ENCODE measurements at regions not wholly inside any gene's neighbourhood (a gene's known extent, or its start where the extent isn't known, plus 50 kb on each side); places are given as distances from the start of the nearest gene placed in this dataset.

- no peak overlapping the region for H3K4me3 ChIP-seq (ENCODE audit: low read length, poor library complexity, severe bottlenecking)
- no peaks in the 10 kb centered on the region for H3K9me2 ChIP-seq (replicated peaks; ENCODE audit: low read depth, low read length)
- TF ChIP-seq, protein P1, sequence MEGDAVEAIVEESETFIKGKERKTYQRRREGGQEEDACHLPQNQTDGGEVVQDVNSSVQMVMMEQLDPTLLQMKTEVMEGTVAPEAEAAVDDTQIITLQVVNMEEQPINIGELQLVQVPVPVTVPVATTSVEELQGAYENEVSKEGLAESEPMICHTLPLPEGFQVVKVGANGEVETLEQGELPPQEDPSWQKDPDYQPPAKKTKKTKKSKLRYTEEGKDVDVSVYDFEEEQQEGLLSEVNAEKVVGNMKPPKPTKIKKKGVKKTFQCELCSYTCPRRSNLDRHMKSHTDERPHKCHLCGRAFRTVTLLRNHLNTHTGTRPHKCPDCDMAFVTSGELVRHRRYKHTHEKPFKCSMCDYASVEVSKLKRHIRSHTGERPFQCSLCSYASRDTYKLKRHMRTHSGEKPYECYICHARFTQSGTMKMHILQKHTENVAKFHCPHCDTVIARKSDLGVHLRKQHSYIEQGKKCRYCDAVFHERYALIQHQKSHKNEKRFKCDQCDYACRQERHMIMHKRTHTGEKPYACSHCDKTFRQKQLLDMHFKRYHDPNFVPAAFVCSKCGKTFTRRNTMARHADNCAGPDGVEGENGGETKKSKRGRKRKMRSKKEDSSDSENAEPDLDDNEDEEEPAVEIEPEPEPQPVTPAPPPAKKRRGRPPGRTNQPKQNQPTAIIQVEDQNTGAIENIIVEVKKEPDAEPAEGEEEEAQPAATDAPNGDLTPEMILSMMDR (conservative IDR thresholded peaks at IDR 0.05; ENCODE audit: low read length), result no peak
- TF ChIP-seq EZH2phosphoT487 (IDR thresholded peaks at IDR 0.05; ENCODE audit: borderline replicate concordance), result no peak
- no peaks in the 10 kb centered on the region for H3K79me2 ChIP-seq (ENCODE audit: insufficient read depth, low read length)
- no peak overlapping the region for H2AFZ ChIP-seq (ENCODE audit: low read length)
- H3K9me3 ChIP-seq (ENCODE audit: insufficient read depth, low read depth, low read length), result no peaks in the 10 kb centered on the region
- H3K4me1 ChIP-seq (ENCODE audit: insufficient read depth, low read length, poor library complexity, severe bottlenecking), result no peaks in the 10 kb centered on the region
- H3F3A ChIP-seq (ENCODE audit: low read depth), result no peaks in the 10 kb centered on the region
- no peaks in the 10 kb centered on the region for H4K20me1 ChIP-seq (ENCODE audit: insufficient read depth, low read length, poor library complexity, severe bottlenecking)
- no peaks in the 10 kb centered on the region for H3K27me3 ChIP-seq (ENCODE audit: insufficient read depth, low read length, poor library complexity, severe bottlenecking)
- no peak overlapping the region for H3K4me2 ChIP-seq (ENCODE audit: low read depth, low read length, poor library complexity, severe bottlenecking)
- H3K9ac ChIP-seq (ENCODE audit: low read depth, low read length, poor library complexity, severe bottlenecking), result no peak overlapping the region
- H3K36me3 ChIP-seq (ENCODE audit: insufficient read depth, low read length), result no peaks in the 10 kb centered on the region
Observed at GRCh38 chr2:228561816-228562215, 380.3 kb upstream of the SPHKAP start.

- no peaks in the 10 kb centered on the region for H3K79me2 ChIP-seq (ENCODE audit: insufficient read depth, low read length)
- H3K4me1 ChIP-seq (ENCODE audit: insufficient read depth, low read length, poor library complexity, severe bottlenecking), result no peaks in the 10 kb centered on the region
- H3K27me3 ChIP-seq (ENCODE audit: insufficient read depth, low read length, poor library complexity, severe bottlenecking), result no peaks in the 10 kb centered on the region
- H3K9me3 ChIP-seq (ENCODE audit: insufficient read depth, low read depth, low read length), result no peaks in the 10 kb centered on the region
- H3K4me2 ChIP-seq (ENCODE audit: low read depth, low read length, poor library complexity, severe bottlenecking), result no peak overlapping the region
- H3K9me2 ChIP-seq (replicated peaks; ENCODE audit: low read depth, low read length), result no peaks in the 10 kb centered on the region
- no peak overlapping the region for H3K9ac ChIP-seq (ENCODE audit: low read depth, low read length, poor library complexity, severe bottlenecking)
- no peaks in the 10 kb centered on the region for H4K20me1 ChIP-seq (ENCODE audit: insufficient read depth, low read length, poor library complexity, severe bottlenecking)
- TF ChIP-seq, protein P1 (conservative IDR thresholded peaks at IDR 0.05; ENCODE audit: low read length), result no peak
- no peak for TF ChIP-seq EZH2phosphoT487 (IDR thresholded peaks at IDR 0.05; ENCODE audit: borderline replicate concordance)
- no peak overlapping the region for H2AFZ ChIP-seq (ENCODE audit: low read length)
- H3K36me3 ChIP-seq (ENCODE audit: insufficient read depth, low read length), result no peaks in the 10 kb centered on the region
- no peaks in the 10 kb centered on the region for H3F3A ChIP-seq (ENCODE audit: low read depth)
- no peak overlapping the region for H3K4me3 ChIP-seq (ENCODE audit: low read length, poor library complexity, severe bottlenecking)
Observed at GRCh38 chr2:228559774-228560415, 378.4 kb upstream of the SPHKAP start.

DNA sequence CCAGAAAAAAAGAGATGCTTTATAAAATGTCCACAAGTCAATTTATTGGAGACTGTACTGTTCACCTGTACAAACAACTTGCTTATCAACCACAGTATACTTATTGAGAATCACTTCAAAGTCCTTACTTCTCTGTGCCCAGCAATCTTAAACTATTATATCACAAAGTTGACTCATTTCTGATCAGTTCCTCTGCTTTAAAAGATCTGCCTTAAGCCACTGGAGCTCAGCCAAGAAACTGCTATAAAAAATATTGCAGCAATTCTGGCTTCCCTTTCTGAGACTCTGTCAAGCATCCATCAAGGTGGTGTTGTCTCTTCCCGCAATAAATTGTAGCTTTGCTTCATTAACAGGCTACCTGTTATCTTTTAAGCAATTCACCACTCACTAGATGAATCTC, 375.2 kb upstream of the SPHKAP start:
- Histone ChIP-seq H3K4me2 (ENCODE audit: low read depth, low read length, poor library complexity, severe bottlenecking) (no peak overlapping the region), H3K4me3 (ENCODE audit: low read length, poor library complexity, severe bottlenecking) (no peak overlapping the region), H3K27me3 (ENCODE audit: insufficient read depth, low read length, poor library complexity, severe bottlenecking) (no peaks in the 10 kb centered on the region), H4K20me1 (ENCODE audit: insufficient read depth, low read length, poor library complexity, severe bottlenecking) (no peaks in the 10 kb centered on the region), H3F3A (ENCODE audit: low read depth) (no peaks in the 10 kb centered on the region), H3K9me2 (replicated peaks; ENCODE audit: low read depth, low read length) (no peaks in the 10 kb centered on the region), H3K9ac (ENCODE audit: low read depth, low read length, poor library complexity, severe bottlenecking) (no peak overlapping the region), H3K36me3 (ENCODE audit: insufficient read depth, low read length) (no peaks in the 10 kb centered on the region), H3K4me1 (ENCODE audit: insufficient read depth, low read length, poor library complexity, severe bottlenecking) (no peaks in the 10 kb centered on the region), H3K9me3 (ENCODE audit: insufficient read depth, low read depth, low read length) (no peaks in the 10 kb centered on the region), H2AFZ (ENCODE audit: low read length) (no peak overlapping the region), H3K79me2 (ENCODE audit: insufficient read depth, low read length) (no peaks in the 10 kb centered on the region)
- no peak for TF ChIP-seq EZH2phosphoT487 (IDR thresholded peaks at IDR 0.05; ENCODE audit: borderline replicate concordance)
- TF ChIP-seq, protein P1 (conservative IDR thresholded peaks at IDR 0.05; ENCODE audit: low read length), result no peak

Data from Loucy (cell line).